ENCODE measurements at regions not wholly inside any gene's neighbourhood (a gene's known extent, or its start where the extent isn't known, plus 50 kb on each side); places are given as distances from the start of the nearest gene placed in this dataset.

DNA sequence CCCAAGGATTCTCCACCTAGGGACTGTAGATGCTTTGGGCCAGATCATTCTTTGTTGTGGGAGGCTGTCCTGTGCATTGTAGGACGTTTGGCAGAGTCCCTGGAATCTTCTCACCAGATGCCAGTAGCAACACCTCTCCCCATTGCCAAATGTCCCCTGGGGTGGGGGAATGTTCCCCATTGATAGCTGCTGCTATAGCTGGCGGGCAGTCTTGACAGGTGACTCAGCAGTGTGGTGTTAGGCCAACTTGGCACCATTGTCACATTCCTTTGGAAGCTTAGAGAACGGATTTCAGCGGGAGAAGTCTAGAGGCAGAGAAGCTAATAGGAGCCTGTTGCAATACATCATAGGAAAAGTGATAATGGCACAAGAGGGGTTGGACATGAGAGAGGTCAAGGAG lies 495.7 kb upstream of the SMIM21 start:
- TF ChIP-seq ZNF354B (CRISPR knock-in tag; IDR thresholded peaks at IDR 0.05) (no peak), ZNF121 (CRISPR knock-in tag; conservative IDR thresholded peaks at IDR 0.05) (no peak), TRIM28 (IDR thresholded peaks at IDR 0.05) (no peak), ARID3A (IDR thresholded peaks at IDR 0.05; ENCODE audit: borderline replicate concordance, low read depth, low read length) (no peak), GATA2 (CRISPR knock-in tag; IDR thresholded peaks at IDR 0.05) (no peak), FOXM1 (IDR thresholded peaks at IDR 0.05; ENCODE audit: low read depth) (no peak), FOXM1 (CRISPR knock-in tag; IDR thresholded peaks at IDR 0.05; ENCODE audit: low read depth) (no peak)
- TF ChIP-seq, protein P1, sequence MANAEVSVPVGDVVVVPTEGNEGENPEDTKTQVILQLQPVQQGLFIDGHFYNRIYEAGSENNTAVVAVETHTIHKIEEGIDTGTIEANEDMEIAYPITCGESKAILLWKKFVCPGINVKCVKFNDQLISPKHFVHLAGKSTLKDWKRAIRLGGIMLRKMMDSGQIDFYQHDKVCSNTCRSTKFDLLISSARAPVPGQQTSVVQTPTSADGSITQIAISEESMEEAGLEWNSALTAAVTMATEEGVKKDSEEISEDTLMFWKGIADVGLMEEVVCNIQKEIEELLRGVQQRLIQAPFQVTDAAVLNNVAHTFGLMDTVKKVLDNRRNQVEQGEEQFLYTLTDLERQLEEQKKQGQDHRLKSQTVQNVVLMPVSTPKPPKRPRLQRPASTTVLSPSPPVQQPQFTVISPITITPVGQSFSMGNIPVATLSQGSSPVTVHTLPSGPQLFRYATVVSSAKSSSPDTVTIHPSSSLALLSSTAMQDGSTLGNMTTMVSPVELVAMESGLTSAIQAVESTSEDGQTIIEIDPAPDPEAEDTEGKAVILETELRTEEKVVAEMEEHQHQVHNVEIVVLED (CRISPR knock-in tag; IDR thresholded peaks at IDR 0.05): no peak

All from K562 (cell line).